GM20000 (cell line): ENCODE measurements at regions not wholly inside any gene's neighbourhood (a gene's known extent, or its start where the extent isn't known, plus 50 kb on each side); places are given as distances from the start of the nearest gene placed in this dataset.

Experiments
- DNase-seq: peaks from one replicate; pipeline ENCODE4 v3.0.0; 2012; ENCODE audit warnings: low spot score
- TF ChIP-seq, protein P1 (sequence below): IDR thresholded peaks from 2 replicates; pipeline ENCODE4 v1.5.1; 2012; ENCODE audit warnings: mild to moderate bottlenecking, control low read depth; ENCODE audit errors: extremely low read depth, missing control alignments

GRCh38 chr5:51746023-51746422, 362.8 kb downstream of the ISL1 start:
- DNase-seq = no peak
- TF ChIP-seq, protein P1, sequence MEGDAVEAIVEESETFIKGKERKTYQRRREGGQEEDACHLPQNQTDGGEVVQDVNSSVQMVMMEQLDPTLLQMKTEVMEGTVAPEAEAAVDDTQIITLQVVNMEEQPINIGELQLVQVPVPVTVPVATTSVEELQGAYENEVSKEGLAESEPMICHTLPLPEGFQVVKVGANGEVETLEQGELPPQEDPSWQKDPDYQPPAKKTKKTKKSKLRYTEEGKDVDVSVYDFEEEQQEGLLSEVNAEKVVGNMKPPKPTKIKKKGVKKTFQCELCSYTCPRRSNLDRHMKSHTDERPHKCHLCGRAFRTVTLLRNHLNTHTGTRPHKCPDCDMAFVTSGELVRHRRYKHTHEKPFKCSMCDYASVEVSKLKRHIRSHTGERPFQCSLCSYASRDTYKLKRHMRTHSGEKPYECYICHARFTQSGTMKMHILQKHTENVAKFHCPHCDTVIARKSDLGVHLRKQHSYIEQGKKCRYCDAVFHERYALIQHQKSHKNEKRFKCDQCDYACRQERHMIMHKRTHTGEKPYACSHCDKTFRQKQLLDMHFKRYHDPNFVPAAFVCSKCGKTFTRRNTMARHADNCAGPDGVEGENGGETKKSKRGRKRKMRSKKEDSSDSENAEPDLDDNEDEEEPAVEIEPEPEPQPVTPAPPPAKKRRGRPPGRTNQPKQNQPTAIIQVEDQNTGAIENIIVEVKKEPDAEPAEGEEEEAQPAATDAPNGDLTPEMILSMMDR = no peak

DNA sequence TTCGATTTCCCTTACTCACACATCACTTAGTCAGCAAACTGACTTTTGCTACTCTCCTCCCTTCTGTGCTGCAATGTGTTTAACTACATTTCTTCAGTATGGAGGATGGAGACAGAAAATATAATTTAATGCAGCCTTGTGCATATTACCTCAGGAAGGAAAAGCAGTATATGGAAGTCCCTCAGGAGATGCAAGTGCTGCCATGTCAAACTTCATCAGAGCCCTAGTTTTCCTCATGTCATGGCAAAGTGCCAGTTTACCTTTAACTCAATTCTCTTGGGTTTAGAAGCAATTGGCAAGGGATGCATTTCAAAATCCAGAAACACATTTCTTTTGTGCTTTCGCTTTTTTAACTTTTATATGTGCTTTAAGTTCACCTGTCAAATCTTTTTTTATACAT, 365.4 kb downstream of the ISL1 start:
- TF ChIP-seq, protein P1 = no peak
- DNase-seq = no peak
